ENCODE measurements at regions not wholly inside any gene's neighbourhood (a gene's known extent, or its start where the extent isn't known, plus 50 kb on each side); places are given as distances from the start of the nearest gene placed in this dataset.

GRCh38 chr2:146591908-146592307, 1252.9 kb upstream of the ACVR2A start:
- no peaks in the 10 kb centered on the region for H3K27me3 ChIP-seq
- no peak for DNase-seq
- no peak overlapping the region for H3K27ac ChIP-seq
- no peaks in the 10 kb centered on the region for H3K4me1 ChIP-seq
- H3K4me3 ChIP-seq, result no peak overlapping the region
- no peaks in the 10 kb centered on the region for H3K9me3 ChIP-seq
- TF ChIP-seq CTCF (IDR thresholded peaks at IDR 0.05) (no peak), POLR2A (IDR thresholded peaks at IDR 0.05) (no peak)
- intact Hi-C loops (cut with DNase I; ENCODE audit: low total_unique reads), result no loop called here
- H3K36me3 ChIP-seq, result no peaks in the 10 kb centered on the region

- TF ChIP-seq POLR2A (IDR thresholded peaks at IDR 0.05), result no peak
- no peak for TF ChIP-seq CTCF (IDR thresholded peaks at IDR 0.05)
- Histone ChIP-seq H3K27me3 (no peaks in the 10 kb centered on the region), H3K9me3 (no peaks in the 10 kb centered on the region), H3K27ac (no peak overlapping the region), H3K36me3 (no peaks in the 10 kb centered on the region), H3K4me3 (no peak overlapping the region), H3K4me1 (no peaks in the 10 kb centered on the region)
- DNase-seq, result no peak
- intact Hi-C loops (cut with DNase I; ENCODE audit: low total_unique reads), result no loop called here
Observed at GRCh38 chr2:146587291-146587713, 1257.5 kb upstream of the ACVR2A start.

- H3K4me3 ChIP-seq, result no peak overlapping the region
- H3K27me3 ChIP-seq, result no peaks in the 10 kb centered on the region
- no peaks in the 10 kb centered on the region for H3K36me3 ChIP-seq
- intact Hi-C loops (cut with DNase I; ENCODE audit: low total_unique reads), result no loop called here
- H3K27ac ChIP-seq, result no peak overlapping the region
- no peaks in the 10 kb centered on the region for H3K9me3 ChIP-seq
- no peak for DNase-seq
- TF ChIP-seq CTCF (IDR thresholded peaks at IDR 0.05), result no peak
- no peak for TF ChIP-seq POLR2A (IDR thresholded peaks at IDR 0.05)
- H3K4me1 ChIP-seq, result no peaks in the 10 kb centered on the region
Observed at GRCh38 chr2:146584316-146584715, 1260.5 kb upstream of the ACVR2A start.

- TF ChIP-seq POLR2A (IDR thresholded peaks at IDR 0.05) (no peak), CTCF (IDR thresholded peaks at IDR 0.05) (no peak)
- no peaks in the 10 kb centered on the region for H3K36me3 ChIP-seq
- intact Hi-C loops (cut with DNase I; ENCODE audit: low total_unique reads), result no loop called here
Observed at GRCh38 chr2:146579147-146579930, 1265.5 kb upstream of the ACVR2A start.

GRCh38 chr2:146576339-146577111, 1268.3 kb upstream of the ACVR2A start:
- H3K4me3 ChIP-seq, result no peak overlapping the region
- intact Hi-C loops (cut with DNase I; ENCODE audit: low total_unique reads), result no loop called here
- H3K36me3 ChIP-seq, result no peaks in the 10 kb centered on the region
- no peaks in the 10 kb centered on the region for H3K27me3 ChIP-seq
- H3K9me3 ChIP-seq, result no peaks in the 10 kb centered on the region
- TF ChIP-seq CTCF (IDR thresholded peaks at IDR 0.05) (no peak), POLR2A (IDR thresholded peaks at IDR 0.05) (no peak)
- DNase-seq, result no peak
- no peak overlapping the region for H3K27ac ChIP-seq
- H3K4me1 ChIP-seq, result no peaks in the 10 kb centered on the region

More at GRCh38 chr2:146579147-146579930, 1265.5 kb upstream of the ACVR2A start:
- Histone ChIP-seq H3K27me3 (no peaks in the 10 kb centered on the region), H3K27ac (no peak overlapping the region), H3K4me1 (no peaks in the 10 kb centered on the region), H3K4me3 (no peak overlapping the region), H3K9me3 (no peaks in the 10 kb centered on the region)
- DNase-seq, result no peak

Measured in uterus (tissue), 3 donors.